ENCODE measurements at regions not wholly inside any gene's neighbourhood (a gene's known extent, or its start where the extent isn't known, plus 50 kb on each side); places are given as distances from the start of the nearest gene placed in this dataset.

DNA sequence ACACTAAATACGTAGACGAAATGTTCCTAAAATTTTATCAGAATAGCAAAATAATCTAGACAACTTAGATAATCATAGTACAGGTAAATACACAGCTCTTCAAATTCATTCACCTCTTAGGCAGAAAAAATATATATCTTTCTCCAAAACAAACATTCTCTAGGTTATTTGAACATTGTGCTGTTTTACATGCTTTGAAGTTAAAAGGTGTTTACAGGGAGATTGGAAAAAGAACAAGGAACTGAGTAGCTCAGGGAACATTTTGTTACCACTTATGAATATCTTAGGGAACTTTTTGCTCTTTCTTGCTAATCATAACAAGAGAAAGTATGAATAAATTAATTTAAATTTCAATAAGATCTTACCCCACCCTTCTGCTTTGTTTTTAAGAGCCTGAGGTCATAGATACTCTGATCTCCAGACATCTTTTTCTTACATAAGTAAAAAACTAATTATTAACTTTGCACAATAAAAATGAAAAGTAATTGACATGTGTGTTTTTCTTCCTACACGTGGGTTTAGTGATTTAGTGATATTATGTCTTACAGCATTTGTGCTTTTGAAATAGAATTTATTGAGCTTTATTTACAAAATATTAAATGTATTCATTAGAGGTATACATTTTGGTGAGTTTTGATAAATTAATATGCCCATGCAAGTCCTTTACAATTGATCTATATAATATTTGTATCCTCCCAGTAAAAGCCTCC, 1141.4 kb upstream of the EYS start:
- Histone ChIP-seq H3K9me3 (ENCODE audit: control insufficient read depth in 3 of 3, low read length in 3 of 3) (no peaks in the 10 kb centered on the region), H3K9ac (ENCODE audit: low read depth in 1 of 3, low read length in 3 of 3) (no peak overlapping the region), H3K27ac (ENCODE audit: low read depth, low read length) (no peak overlapping the region), H3K4me1 (ENCODE audit: control insufficient read depth in 3 of 3, insufficient read depth in 3 of 3, low read length in 3 of 3) (no peaks in the 10 kb centered on the region), H3K4me3 (ENCODE audit: low read length in 3 of 3) (no peak overlapping the region), H3K27me3 (ENCODE audit: control insufficient read depth in 3 of 3, insufficient read depth in 3 of 3, low read length in 3 of 3) (no peaks in the 10 kb centered on the region), H3K36me3 (ENCODE audit: control insufficient read depth in 3 of 3, insufficient read depth in 3 of 3, low read length in 3 of 3) (no peaks in the 10 kb centered on the region)

DNA sequence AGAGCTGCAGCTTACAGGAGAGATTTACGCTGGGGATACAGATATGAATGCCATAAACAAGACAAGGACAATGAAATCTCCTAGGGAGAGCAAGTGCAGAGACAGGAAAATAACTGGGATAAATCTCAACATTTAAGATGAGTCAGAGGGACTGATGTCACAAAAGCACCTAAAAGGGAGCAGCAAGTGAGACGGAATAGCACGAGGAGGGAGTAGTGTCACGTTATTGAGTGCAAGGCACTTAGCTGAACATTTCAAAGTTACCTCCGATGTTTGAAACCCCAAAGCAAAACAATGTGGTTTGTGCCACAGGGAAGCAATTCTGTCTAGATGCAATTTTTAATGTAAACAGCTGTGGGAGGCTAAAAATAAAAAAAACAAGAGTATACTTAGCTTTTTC, 1131.7 kb upstream of the EYS start:
- Histone ChIP-seq H3K27ac (ENCODE audit: low read depth, low read length) (no peak overlapping the region), H3K4me1 (ENCODE audit: control insufficient read depth in 3 of 3, insufficient read depth in 3 of 3, low read length in 3 of 3) (no peaks in the 10 kb centered on the region)

DNA sequence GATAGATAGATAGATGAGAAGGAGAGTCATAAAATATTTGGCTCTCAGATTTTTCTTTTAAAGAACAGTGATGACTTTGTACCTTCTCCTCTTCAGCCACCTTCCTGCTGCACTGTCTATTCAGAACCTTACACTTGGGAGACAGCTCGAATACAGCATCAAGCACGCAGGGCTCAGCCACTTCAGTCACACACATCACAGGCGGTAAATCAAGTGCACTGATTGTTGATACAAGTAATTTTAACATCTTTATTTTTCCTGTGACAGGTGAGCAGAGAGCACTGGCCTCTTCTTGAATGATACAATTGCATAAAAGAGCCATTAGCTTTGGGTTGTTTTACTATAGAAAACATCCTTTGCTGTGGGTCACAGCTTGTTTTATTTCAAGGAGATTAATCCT, 1118.5 kb upstream of the EYS start:
- Histone ChIP-seq H3K4me1 (ENCODE audit: control insufficient read depth in 3 of 3, insufficient read depth in 3 of 3, low read length in 3 of 3) (no peaks in the 10 kb centered on the region), H3K4me3 (ENCODE audit: low read length in 3 of 3) (no peak overlapping the region), H3K27ac (ENCODE audit: low read depth, low read length) (no peak overlapping the region), H3K9ac (ENCODE audit: low read depth in 1 of 3, low read length in 3 of 3) (no peak overlapping the region), H3K9me3 (ENCODE audit: control insufficient read depth in 3 of 3, low read length in 3 of 3) (no peaks in the 10 kb centered on the region), H3K36me3 (ENCODE audit: control insufficient read depth in 3 of 3, insufficient read depth in 3 of 3, low read length in 3 of 3) (no peaks in the 10 kb centered on the region), H3K27me3 (ENCODE audit: control insufficient read depth in 3 of 3, insufficient read depth in 3 of 3, low read length in 3 of 3) (no peaks in the 10 kb centered on the region)

More for the DNA sequence above, 1131.7 kb upstream of the EYS start:
- H3K27me3 ChIP-seq (ENCODE audit: control insufficient read depth in 3 of 3, insufficient read depth in 3 of 3, low read length in 3 of 3), result no peaks in the 10 kb centered on the region
- H3K9me3 ChIP-seq (ENCODE audit: control insufficient read depth in 3 of 3, low read length in 3 of 3), result no peaks in the 10 kb centered on the region
- H3K9ac ChIP-seq (ENCODE audit: low read depth in 1 of 3, low read length in 3 of 3), result no peak overlapping the region
- no peaks in the 10 kb centered on the region for H3K36me3 ChIP-seq (ENCODE audit: control insufficient read depth in 3 of 3, insufficient read depth in 3 of 3, low read length in 3 of 3)
- H3K4me3 ChIP-seq (ENCODE audit: low read length in 3 of 3), result no peak overlapping the region

DNA sequence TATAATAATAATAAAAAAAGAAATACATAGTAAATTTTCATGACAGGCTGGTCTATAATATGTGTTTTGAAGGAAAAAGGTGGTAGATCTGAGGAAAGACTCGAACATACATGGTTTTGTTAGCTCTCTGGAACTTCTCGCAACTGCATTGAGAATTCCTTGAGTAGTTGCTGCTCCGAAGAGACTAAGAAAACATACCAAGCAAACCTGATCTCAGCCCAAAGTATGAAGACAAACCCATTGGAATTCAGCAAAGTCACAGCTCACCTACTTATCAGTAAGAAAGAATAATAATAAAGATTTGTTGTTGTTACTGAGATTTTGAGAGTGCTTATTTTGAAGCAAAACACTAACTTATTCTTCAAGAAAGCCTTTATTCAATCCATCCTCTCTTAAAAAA, 1107.1 kb upstream of the EYS start:
- H3K27me3 ChIP-seq (ENCODE audit: control insufficient read depth in 3 of 3, insufficient read depth in 3 of 3, low read length in 3 of 3), result no peaks in the 10 kb centered on the region

DNA sequence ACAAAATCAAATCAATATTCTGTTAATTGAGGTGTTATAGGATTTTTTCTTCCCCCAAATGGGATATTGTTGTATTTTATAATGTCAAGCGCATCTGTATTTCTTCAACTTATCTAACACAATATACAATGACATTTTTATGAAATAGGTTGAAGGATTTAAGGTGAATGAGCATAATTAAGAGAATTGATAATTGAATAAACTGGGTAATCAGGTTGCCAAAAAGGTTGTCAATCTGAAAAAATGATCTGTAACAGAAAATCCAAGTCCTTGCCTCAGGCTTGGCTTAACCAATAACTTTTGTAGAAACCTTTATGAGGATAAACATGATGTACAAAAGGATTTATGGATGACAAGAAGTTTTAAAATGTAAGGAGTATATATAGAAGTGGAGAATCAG, 1101.7 kb upstream of the EYS start:
- H3K4me3 ChIP-seq (ENCODE audit: low read length in 3 of 3), result no peak overlapping the region
- no peaks in the 10 kb centered on the region for H3K4me1 ChIP-seq (ENCODE audit: control insufficient read depth in 3 of 3, insufficient read depth in 3 of 3, low read length in 3 of 3)

More for the DNA sequence above, 1107.1 kb upstream of the EYS start:
- Histone ChIP-seq H3K4me1 (ENCODE audit: control insufficient read depth in 3 of 3, insufficient read depth in 3 of 3, low read length in 3 of 3) (no peaks in the 10 kb centered on the region), H3K36me3 (ENCODE audit: control insufficient read depth in 3 of 3, insufficient read depth in 3 of 3, low read length in 3 of 3) (no peaks in the 10 kb centered on the region), H3K9me3 (ENCODE audit: control insufficient read depth in 3 of 3, low read length in 3 of 3) (no peaks in the 10 kb centered on the region), H3K4me3 (ENCODE audit: low read length in 3 of 3) (no peak overlapping the region), H3K9ac (ENCODE audit: low read depth in 1 of 3, low read length in 3 of 3) (no peak overlapping the region), H3K27ac (ENCODE audit: low read depth, low read length) (no peak overlapping the region)

DNA sequence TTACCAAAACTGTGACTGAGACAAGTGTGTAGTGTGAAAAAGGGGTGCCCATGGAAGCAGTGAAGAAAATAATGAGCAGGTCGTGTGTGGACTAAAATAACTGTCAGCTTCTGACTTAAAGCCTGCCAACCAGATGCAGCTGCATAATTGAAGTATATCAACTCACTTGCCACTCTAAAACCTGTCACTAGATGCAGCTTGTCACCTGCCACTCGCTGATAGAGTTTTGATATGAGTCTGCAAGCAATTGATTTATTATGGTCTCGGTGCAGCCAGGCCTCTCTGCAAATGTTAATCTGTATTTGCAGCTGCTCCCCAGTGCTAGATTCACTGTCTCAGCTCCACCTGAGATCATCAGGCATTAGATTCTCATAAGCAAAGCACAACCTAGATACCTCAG, 1090.0 kb upstream of the EYS start:
- no peak overlapping the region for H3K4me3 ChIP-seq (ENCODE audit: low read length in 3 of 3)
- H3K36me3 ChIP-seq (ENCODE audit: control insufficient read depth in 3 of 3, insufficient read depth in 3 of 3, low read length in 3 of 3), result no peaks in the 10 kb centered on the region
- H3K9ac ChIP-seq (ENCODE audit: low read depth in 1 of 3, low read length in 3 of 3), result no peak overlapping the region
- H3K27ac ChIP-seq (ENCODE audit: low read depth, low read length), result no peak overlapping the region
- H3K9me3 ChIP-seq (ENCODE audit: control insufficient read depth in 3 of 3, low read length in 3 of 3), result no peaks in the 10 kb centered on the region
- no peaks in the 10 kb centered on the region for H3K27me3 ChIP-seq (ENCODE audit: control insufficient read depth in 3 of 3, insufficient read depth in 3 of 3, low read length in 3 of 3)
- H3K4me1 ChIP-seq (ENCODE audit: control insufficient read depth in 3 of 3, insufficient read depth in 3 of 3, low read length in 3 of 3), result no peaks in the 10 kb centered on the region

More for the DNA sequence above, 1101.7 kb upstream of the EYS start:
- H3K36me3 ChIP-seq (ENCODE audit: control insufficient read depth in 3 of 3, insufficient read depth in 3 of 3, low read length in 3 of 3), result no peaks in the 10 kb centered on the region
- H3K9ac ChIP-seq (ENCODE audit: low read depth in 1 of 3, low read length in 3 of 3), result no peak overlapping the region
- H3K9me3 ChIP-seq (ENCODE audit: control insufficient read depth in 3 of 3, low read length in 3 of 3), result no peaks in the 10 kb centered on the region
- H3K27me3 ChIP-seq (ENCODE audit: control insufficient read depth in 3 of 3, insufficient read depth in 3 of 3, low read length in 3 of 3), result no peaks in the 10 kb centered on the region
- H3K27ac ChIP-seq (ENCODE audit: low read depth, low read length), result no peak overlapping the region

DNA sequence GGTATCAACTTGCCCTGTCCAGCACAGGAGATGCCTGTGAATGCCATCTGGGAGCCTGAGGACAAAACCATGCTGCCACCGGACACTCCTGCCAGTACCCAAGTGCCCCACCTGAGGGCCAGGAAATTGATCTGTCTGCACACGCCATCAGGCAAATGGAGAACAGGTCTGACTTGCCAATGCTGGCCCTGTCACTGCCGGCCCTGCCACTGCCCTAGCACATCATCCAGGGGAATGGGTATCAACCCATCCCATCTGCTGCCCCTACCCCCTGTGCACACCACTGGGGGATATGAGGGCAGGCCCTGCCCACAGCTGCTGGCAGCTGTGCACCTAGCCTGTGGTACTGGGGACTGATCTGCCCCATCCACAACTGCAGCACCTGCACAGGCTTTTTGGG, 1081.6 kb upstream of the EYS start:
- H3K9ac ChIP-seq (ENCODE audit: low read depth in 1 of 3, low read length in 3 of 3), result no peak overlapping the region
- H3K27ac ChIP-seq (ENCODE audit: low read depth, low read length), result no peak overlapping the region
- H3K27me3 ChIP-seq (ENCODE audit: control insufficient read depth in 3 of 3, insufficient read depth in 3 of 3, low read length in 3 of 3), result no peaks in the 10 kb centered on the region
- H3K4me3 ChIP-seq (ENCODE audit: low read length in 3 of 3), result no peak overlapping the region
- H3K36me3 ChIP-seq (ENCODE audit: control insufficient read depth in 3 of 3, insufficient read depth in 3 of 3, low read length in 3 of 3), result no peaks in the 10 kb centered on the region
- peaks cover 0 to 2% (median 0%) of the 10 kb centered on the region in 3 donors for H3K9me3 ChIP-seq (ENCODE audit: control insufficient read depth in 3 of 3, low read length in 3 of 3)
- no peaks in the 10 kb centered on the region for H3K4me1 ChIP-seq (ENCODE audit: control insufficient read depth in 3 of 3, insufficient read depth in 3 of 3, low read length in 3 of 3)

DNA sequence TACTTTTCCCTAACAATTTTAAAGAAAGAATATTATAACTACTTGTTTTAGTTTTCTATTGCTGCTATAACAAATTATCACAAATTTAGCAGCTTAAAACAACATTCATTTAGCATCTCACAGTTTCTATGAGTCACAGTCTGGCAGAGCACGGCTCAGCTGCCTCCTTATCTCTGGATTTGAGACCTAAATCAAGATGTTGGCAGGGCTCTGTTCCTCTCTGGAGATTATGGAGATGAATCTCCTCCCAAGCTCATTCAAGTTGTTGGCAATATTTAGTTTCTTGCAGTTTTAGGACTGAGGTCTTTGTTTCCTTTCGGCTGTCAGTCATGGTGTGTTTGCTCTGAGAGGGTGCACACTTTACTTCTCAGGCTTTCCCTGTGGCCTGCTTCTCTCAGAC, 1065.8 kb upstream of the EYS start:
- Histone ChIP-seq H3K27me3 (ENCODE audit: control insufficient read depth in 3 of 3, insufficient read depth in 3 of 3, low read length in 3 of 3) (no peaks in the 10 kb centered on the region), H3K9ac (ENCODE audit: low read depth in 1 of 3, low read length in 3 of 3) (no peak overlapping the region), H3K9me3 (ENCODE audit: control insufficient read depth in 3 of 3, low read length in 3 of 3) (no peaks in the 10 kb centered on the region), H3K27ac (ENCODE audit: low read depth, low read length) (no peak overlapping the region), H3K36me3 (ENCODE audit: control insufficient read depth in 3 of 3, insufficient read depth in 3 of 3, low read length in 3 of 3) (no peaks in the 10 kb centered on the region), H3K4me3 (ENCODE audit: low read length in 3 of 3) (no peak overlapping the region), H3K4me1 (ENCODE audit: control insufficient read depth in 3 of 3, insufficient read depth in 3 of 3, low read length in 3 of 3) (no peaks in the 10 kb centered on the region)

DNA sequence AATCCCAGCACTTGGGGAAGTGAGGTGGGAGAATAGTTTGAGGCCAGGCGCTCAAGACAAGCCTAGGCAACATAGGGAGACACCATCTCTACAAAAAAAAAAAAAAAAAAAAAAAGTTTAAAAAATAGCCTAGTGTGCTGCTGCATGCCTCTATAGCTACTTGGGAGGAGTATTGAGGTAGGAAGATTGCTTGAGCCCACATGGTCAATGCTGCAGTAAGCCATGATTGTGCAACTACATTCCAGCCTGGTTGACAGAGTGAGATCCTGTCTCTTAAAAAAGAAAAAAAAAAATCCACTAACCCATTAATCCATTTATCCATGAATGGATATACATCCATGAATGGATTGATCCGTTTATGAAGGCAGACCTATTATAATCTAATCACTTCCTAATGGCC, 1064.6 kb upstream of the EYS start:
- Histone ChIP-seq H3K4me1 (ENCODE audit: control insufficient read depth in 3 of 3, insufficient read depth in 3 of 3, low read length in 3 of 3) (no peaks in the 10 kb centered on the region), H3K9me3 (ENCODE audit: control insufficient read depth in 3 of 3, low read length in 3 of 3) (no peaks in the 10 kb centered on the region), H3K9ac (ENCODE audit: low read depth in 1 of 3, low read length in 3 of 3) (no peak overlapping the region), H3K36me3 (ENCODE audit: control insufficient read depth in 3 of 3, insufficient read depth in 3 of 3, low read length in 3 of 3) (no peaks in the 10 kb centered on the region), H3K4me3 (ENCODE audit: low read length in 3 of 3) (no peak overlapping the region), H3K27ac (ENCODE audit: low read depth, low read length) (no peak overlapping the region), H3K27me3 (ENCODE audit: control insufficient read depth in 3 of 3, insufficient read depth in 3 of 3, low read length in 3 of 3) (no peaks in the 10 kb centered on the region)

DNA sequence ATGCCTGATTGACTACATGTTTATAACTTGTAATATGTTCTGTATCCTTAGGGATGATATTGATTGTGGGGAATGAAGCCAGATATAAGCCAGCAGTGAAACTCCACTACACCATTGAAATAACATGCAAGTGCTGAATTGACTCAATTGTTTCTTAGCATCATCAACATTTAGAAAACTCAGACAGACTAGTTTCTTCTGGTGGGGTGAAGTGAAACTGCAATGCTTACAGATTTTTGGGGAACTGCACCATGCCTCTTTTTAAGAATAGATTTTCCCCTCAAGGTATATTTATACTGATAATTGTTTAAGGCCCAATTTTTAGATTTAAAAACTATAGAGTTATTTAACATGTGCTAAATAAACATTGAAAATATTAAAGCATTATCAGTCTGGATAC, 1044.6 kb upstream of the EYS start:
- no peaks in the 10 kb centered on the region for H3K36me3 ChIP-seq (ENCODE audit: control insufficient read depth in 3 of 3, insufficient read depth in 3 of 3, low read length in 3 of 3)
- H3K4me1 ChIP-seq (ENCODE audit: control insufficient read depth in 3 of 3, insufficient read depth in 3 of 3, low read length in 3 of 3), result no peaks in the 10 kb centered on the region
- H3K9me3 ChIP-seq (ENCODE audit: control insufficient read depth in 3 of 3, low read length in 3 of 3), result no peaks in the 10 kb centered on the region
- no peaks in the 10 kb centered on the region for H3K27me3 ChIP-seq (ENCODE audit: control insufficient read depth in 3 of 3, insufficient read depth in 3 of 3, low read length in 3 of 3)
- no peak overlapping the region for H3K4me3 ChIP-seq (ENCODE audit: low read length in 3 of 3)
- H3K27ac ChIP-seq (ENCODE audit: low read depth, low read length), result no peak overlapping the region
- no peak overlapping the region for H3K9ac ChIP-seq (ENCODE audit: low read depth in 1 of 3, low read length in 3 of 3)
